Mesodermal cell (in vitro differentiated cells): ENCODE measurements at regions not wholly inside any gene's neighbourhood (a gene's known extent, or its start where the extent isn't known, plus 50 kb on each side); places are given as distances from the start of the nearest gene placed in this dataset.

Experiments
- H3K27ac ChIP-seq: 2 replicates; pipeline ENCODE4 v1.7.0; 2013; ENCODE audit warnings: mild to moderate bottlenecking, low read depth, low read length, moderate library complexity; ENCODE audit not compliant: severe bottlenecking
- H3K36me3 ChIP-seq: 2 replicates; pipeline ENCODE4 v1.7.1; 2013; ENCODE audit warnings: mild to moderate bottlenecking, low read length, moderate library complexity; ENCODE audit not compliant: control insufficient read depth, insufficient read depth
- H3K4me1 ChIP-seq: one replicate; pipeline ENCODE4 v1.7.1; 2013; ENCODE audit warnings: mild to moderate bottlenecking, low read length; ENCODE audit not compliant: insufficient read depth, control insufficient read depth, poor library complexity, severe bottlenecking
- H3K4me3 ChIP-seq: 2 replicates; pipeline ENCODE4 v1.7.0; 2013; ENCODE audit warnings: low read length, control low read depth, mild to moderate bottlenecking; ENCODE audit not compliant: insufficient read depth, poor library complexity, severe bottlenecking; ENCODE audit errors: extremely low read depth
- H3K9me3 ChIP-seq: 2 replicates; pipeline ENCODE4 v1.7.1; 2013; ENCODE audit warnings: mild to moderate bottlenecking, low read length, moderate library complexity; ENCODE audit not compliant: control insufficient read depth
- WGBS, 2 experiments: methylation state at CpG; one replicate each; pipeline ENCODE4 v1.1.5; 2013; ENCODE audit warnings: missing lambda C conversion rate in 2 of 2; ENCODE audit not compliant: insufficient coverage in 2 of 2; 5-methylcytosine and 5-hydroxymethylcytosine counted together

DNA sequence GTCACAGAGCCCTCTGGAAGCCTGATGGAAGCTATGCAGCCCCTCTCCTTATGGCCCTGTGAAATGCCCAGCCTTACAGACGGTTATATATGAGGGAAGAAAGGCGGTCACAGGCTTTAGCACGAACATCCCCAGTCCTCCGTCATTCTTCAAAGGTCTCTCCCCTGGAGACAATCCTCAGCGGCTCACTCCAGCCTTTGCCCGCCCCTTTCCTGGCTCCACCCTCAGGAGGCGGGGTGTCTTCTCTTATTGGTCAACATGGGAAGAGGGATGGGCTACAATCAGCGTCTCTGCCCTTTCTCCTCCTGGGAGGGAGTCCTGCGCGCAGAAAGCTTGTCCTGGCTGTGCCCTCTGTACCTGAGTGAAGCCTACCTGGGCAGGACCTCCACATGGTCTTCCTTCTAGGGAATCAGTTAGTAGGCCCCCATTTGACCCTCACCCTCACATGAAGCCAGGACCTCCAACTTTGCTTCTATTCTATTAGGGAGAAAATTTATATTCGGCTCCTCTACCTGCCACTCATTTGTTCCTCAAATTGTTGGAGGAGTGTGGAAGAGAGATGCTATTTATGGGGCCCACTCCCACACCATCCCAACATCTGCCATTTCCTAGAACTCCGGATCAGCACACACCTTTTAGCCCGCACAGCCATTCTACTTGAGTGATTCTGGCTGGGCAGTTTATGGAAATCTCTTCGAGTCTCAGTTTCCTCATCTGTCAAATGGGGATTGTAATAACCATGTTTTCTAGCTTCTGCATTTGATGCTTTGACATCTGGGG, 112.9 kb upstream of the SLC6A11 start:
- Histone ChIP-seq H3K27ac (no peak overlapping the region), H3K4me3 (no peak overlapping the region), H3K4me1 (peaks cover 12% of the 10 kb centered on the region), H3K36me3 (no peaks in the 10 kb centered on the region), H3K9me3 (no peaks in the 10 kb centered on the region)
- 46 to 71% methylated on average over 4 to 12 of the region's 14 CpGs for WGBS, 2 experiments

GRCh38 chr3:10703875-10704274, 112.2 kb upstream of the SLC6A11 start:
- H3K27ac ChIP-seq, result no peak overlapping the region
- no peaks in the 10 kb centered on the region for H3K36me3 ChIP-seq
- 50 to 75% methylated on average over 2 to 3 of the region's 5 CpGs for WGBS, 2 experiments
- no peak overlapping the region for H3K4me3 ChIP-seq
- H3K9me3 ChIP-seq, result no peaks in the 10 kb centered on the region
- H3K4me1 ChIP-seq, result peaks cover 12% of the 10 kb centered on the region

DNA sequence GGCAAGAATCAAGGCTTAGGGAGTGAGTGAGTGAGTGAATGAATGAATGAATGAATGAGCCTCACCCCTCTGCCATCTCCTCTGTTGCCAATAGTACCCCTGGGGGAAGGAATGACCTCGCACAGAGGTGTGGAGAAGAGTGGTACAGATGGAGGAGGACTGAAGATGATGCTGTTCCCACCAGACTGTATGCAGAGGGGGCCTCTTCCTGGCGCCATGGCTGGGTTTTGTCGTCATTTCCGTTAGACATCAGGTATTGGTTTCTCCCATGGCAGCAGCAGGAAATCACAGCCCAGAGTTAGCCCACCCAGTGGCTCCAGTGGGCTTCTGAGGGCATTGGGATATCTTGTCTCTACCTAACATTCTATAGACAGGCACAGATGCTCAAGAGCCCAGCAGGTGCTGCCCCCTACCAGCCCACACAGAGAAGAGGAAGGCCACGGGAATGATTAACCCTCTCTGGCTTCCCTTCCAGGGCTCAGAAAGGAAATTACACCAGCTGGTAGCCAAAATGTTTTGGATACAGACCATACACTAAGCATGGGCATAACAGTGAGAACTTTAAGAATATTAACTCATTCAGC, 109.8 kb upstream of the SLC6A11 start:
- WGBS, 2 experiments, result 48 to 58% methylated on average over 4 of the region's 5 CpGs

DNA sequence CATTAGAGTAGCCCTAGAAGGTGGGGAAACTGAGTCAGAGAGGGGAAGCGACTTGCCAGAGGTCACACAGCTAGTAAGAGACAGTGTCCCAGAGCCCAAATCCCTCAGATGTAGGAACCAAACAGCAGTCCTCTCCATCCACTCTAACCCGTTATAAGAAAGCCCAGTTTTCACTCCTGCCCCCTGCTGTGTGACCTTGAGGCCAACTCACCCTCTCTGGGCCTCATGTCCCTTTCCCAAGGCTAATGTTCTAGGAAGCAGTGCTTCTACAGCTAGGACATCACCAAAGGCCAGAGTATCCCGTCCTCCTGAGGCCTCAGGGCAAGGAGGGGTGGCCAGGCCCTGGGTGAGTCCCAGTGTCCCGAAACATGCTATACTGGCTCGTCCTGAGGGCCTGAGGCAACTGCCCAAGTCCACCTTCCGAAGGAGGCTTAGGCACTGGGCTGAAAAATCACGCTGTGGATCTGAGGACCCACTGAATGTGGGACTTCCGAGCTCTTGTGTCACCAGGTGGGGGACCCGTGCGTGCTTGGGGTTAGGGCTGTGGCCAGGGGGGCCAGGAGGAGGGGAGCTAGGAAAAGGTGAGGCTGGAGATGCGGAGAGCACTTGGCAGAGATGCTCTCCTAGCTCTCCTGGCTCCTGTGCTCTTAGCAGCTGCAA, 109.2 kb upstream of the SLC6A11 start:
- Histone ChIP-seq H3K36me3 (no peaks in the 10 kb centered on the region), H3K4me3 (no peak overlapping the region), H3K9me3 (no peaks in the 10 kb centered on the region), H3K4me1 (peaks cover 12% of the 10 kb centered on the region), H3K27ac (no peak overlapping the region)
- 55 to 59% methylated on average over 10 to 11 of the region's 11 CpGs for WGBS, 2 experiments

More for the DNA sequence above, 109.8 kb upstream of the SLC6A11 start:
- Histone ChIP-seq H3K36me3 (no peaks in the 10 kb centered on the region), H3K27ac (no peak overlapping the region), H3K9me3 (no peaks in the 10 kb centered on the region), H3K4me1 (peaks cover 12% of the 10 kb centered on the region), H3K4me3 (no peak overlapping the region)

DNA sequence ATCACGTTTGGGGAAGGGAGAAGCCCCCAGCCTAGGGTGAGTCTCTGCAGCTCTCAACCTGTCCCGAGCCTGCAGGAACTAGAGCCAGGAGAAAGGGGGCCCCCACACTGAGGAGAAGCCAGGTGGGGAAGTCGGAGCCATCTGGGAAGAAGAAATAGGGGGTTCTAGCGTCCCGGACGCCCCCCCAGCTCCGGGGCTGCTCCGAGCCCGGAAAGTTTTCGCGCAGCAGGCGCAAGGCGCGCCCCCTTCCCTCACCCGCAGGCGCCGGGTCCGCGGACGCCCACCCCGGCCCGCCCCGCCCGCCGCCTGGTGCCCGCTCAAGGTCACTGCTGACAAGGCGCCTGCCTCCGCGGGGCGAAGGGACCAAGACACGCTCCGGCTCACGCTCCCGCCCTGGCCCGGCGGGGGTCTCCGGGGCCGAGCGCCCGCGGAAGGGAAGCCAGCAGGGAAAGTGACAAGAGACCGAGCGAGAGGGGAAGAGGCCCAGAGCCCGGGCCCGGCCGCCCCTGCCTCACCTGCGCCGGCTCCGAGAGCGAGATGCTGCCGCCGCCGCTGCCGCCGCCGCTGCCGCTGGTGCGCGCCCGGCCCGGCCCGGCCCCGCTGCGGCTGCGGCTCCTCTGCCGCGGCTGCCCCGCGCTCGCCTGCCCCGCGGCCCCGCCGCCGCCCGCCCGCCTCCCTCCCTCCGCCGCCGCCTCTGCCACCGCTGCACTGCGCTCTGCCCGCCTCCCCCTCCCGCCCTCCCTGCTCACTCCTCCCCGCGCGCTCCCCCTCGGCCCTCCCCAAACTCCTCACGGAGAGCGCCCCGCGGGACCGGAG, 108.4 kb upstream of the SLC6A11 start:
- no peak overlapping the region for H3K4me3 ChIP-seq
- 0 to 1% methylated on average over 32 to 54 of the region's 93 CpGs for WGBS, 2 experiments

GRCh38 chr3:10708216-10708893, 107.7 kb upstream of the SLC6A11 start:
- H3K4me3 ChIP-seq, result no peak overlapping the region
- 21 to 60% methylated on average over 7 to 18 of the region's 25 CpGs for WGBS, 2 experiments

More for the DNA sequence above, 108.4 kb upstream of the SLC6A11 start:
- Histone ChIP-seq H3K27ac (no peak overlapping the region), H3K4me1 (peaks cover 12% of the 10 kb centered on the region), H3K36me3 (no peaks in the 10 kb centered on the region), H3K9me3 (no peaks in the 10 kb centered on the region)

DNA sequence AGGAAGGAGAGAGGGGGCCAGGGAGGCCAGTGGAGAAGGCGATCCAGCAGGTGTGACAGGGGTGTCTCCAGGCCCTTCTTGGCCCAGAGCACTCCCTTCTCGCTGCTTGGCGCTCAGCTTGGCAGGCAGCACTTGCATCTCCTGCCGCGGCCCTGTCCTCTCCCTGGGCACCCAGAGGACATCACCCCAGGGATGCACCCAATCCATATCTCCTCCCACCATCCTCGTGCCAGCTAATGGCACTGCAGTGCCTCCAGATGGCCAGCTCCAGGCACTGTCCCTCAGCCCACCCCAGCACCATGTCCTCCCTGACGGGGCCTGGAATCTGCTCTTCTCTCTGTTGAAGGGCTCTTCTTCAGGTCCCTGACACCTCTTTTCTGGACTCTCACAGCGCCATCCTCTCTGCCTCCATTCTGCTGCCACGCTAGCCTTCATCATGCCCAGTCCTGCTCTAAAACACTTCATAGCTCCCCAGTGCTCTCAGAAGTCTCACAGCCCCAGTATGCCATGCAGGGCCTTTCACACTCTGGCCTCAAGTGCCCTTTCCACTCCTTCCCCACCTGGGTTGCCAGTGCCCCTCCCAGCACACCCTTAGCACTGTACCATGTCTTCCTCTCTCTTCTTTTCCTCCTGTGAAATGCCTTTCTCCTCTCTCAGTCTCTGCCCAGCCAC, 106.8 kb upstream of the SLC6A11 start:
- 84% methylated on average over 9 of the region's 9 CpGs for WGBS, 2 experiments
- H3K4me3 ChIP-seq, result no peak overlapping the region

More at GRCh38 chr3:10708216-10708893, 107.7 kb upstream of the SLC6A11 start:
- H3K27ac ChIP-seq, result no peak overlapping the region
- no peaks in the 10 kb centered on the region for H3K9me3 ChIP-seq
- no peaks in the 10 kb centered on the region for H3K36me3 ChIP-seq
- H3K4me1 ChIP-seq, result peaks cover 12% of the 10 kb centered on the region

GRCh38 chr3:10712121-10712520, 103.9 kb upstream of the SLC6A11 start:
- Histone ChIP-seq H3K27ac (no peak overlapping the region), H3K4me1 (no peaks in the 10 kb centered on the region), H3K4me3 (no peak overlapping the region), H3K9me3 (peaks cover 5% of the 10 kb centered on the region), H3K36me3 (no peaks in the 10 kb centered on the region)
- WGBS, 2 experiments, result 73 to 83% methylated on average over 3 to 6 of the region's 6 CpGs

More for the DNA sequence above, 106.8 kb upstream of the SLC6A11 start:
- H3K27ac ChIP-seq, result no peak overlapping the region
- no peaks in the 10 kb centered on the region for H3K36me3 ChIP-seq
- H3K4me1 ChIP-seq, result peaks cover 3% of the 10 kb centered on the region
- H3K9me3 ChIP-seq, result no peaks in the 10 kb centered on the region

- H3K36me3 ChIP-seq, result no peaks in the 10 kb centered on the region
- H3K4me3 ChIP-seq, result no peak overlapping the region
- no CpG with 5 or more reads among the region's 6 CpGs for WGBS, 2 experiments
- no peak overlapping the region for H3K27ac ChIP-seq
- H3K4me1 ChIP-seq, result no peaks in the 10 kb centered on the region
- H3K9me3 ChIP-seq, result peaks cover 5% of the 10 kb centered on the region
Observed at GRCh38 chr3:10713656-10714055, 102.4 kb upstream of the SLC6A11 start.
